ENCODE measurements at regions not wholly inside any gene's neighbourhood (a gene's known extent, or its start where the extent isn't known, plus 50 kb on each side); places are given as distances from the start of the nearest gene placed in this dataset.

GRCh38 chr4:69030326-69030725 lies 65.9 kb upstream of the UGT2B7 start:
- no peak for TF ChIP-seq CHD2 (IDR thresholded peaks at IDR 0.05; ENCODE audit: low read length, partially characterized antibody)
- no peak for TF ChIP-seq MXI1 (IDR thresholded peaks at IDR 0.05; ENCODE audit: low read depth, low read length)
- ChIA-PET POLR2A (no interaction called here), CTCF (no interaction called here)

GRCh38 chr4:69032847-69033638 lies 63.2 kb upstream of the UGT2B7 start:
- ChIA-PET CTCF (no interaction called here), POLR2A (no interaction called here)
- TF ChIP-seq MXI1 (IDR thresholded peaks at IDR 0.05; ENCODE audit: low read depth, low read length) (no peak), POLR2AphosphoS5 (IDR thresholded peaks at IDR 0.05; ENCODE audit: low read depth, low read length) (no peak), ELF1 (IDR thresholded peaks at IDR 0.05) (no peak), FOXJ3 (CRISPR knock-in tag; IDR thresholded peaks at IDR 0.05) (no peak), MEF2A (IDR thresholded peaks at IDR 0.05; ENCODE audit: borderline replicate concordance, low read depth) (no peak), RCOR1 (IDR thresholded peaks at IDR 0.05; ENCODE audit: low read length) (no peak), SMC3 (IDR thresholded peaks at IDR 0.05; ENCODE audit: low read depth, low read length) (no peak), USF2 (IDR thresholded peaks at IDR 0.05; ENCODE audit: borderline replicate concordance, low read depth, low read length) (no peak), SIN3A (IDR thresholded peaks at IDR 0.05; ENCODE audit: borderline replicate concordance, low read depth, low read length) (no peak), MAX (IDR thresholded peaks at IDR 0.05; ENCODE audit: low read depth) (no peak), EP300 (IDR thresholded peaks at IDR 0.05; ENCODE audit: borderline replicate concordance in 1 of 2, low read depth in 1 of 2, low read length in 1 of 2) (no peak), EZH2phosphoT487 (IDR thresholded peaks at IDR 0.05; ENCODE audit: borderline replicate concordance, low read depth) (no peak), IRF3 (IDR thresholded peaks at IDR 0.05; ENCODE audit: low read depth, low read length) (no peak), CHD2 (IDR thresholded peaks at IDR 0.05; ENCODE audit: low read length, partially characterized antibody) (no peak), FOSL2 (IDR thresholded peaks at IDR 0.05; ENCODE audit: borderline replicate concordance, low read depth) (no peak), JUND (IDR thresholded peaks at IDR 0.05) (no peak), TCF12 (IDR thresholded peaks at IDR 0.05) (no peak), RAD21 (IDR thresholded peaks at IDR 0.05; ENCODE audit: low read length) (no peak), CTCF (IDR thresholded peaks at IDR 0.05) (no peak), PBX3 (IDR thresholded peaks at IDR 0.05) (no peak)
- H3K27me3 ChIP-seq (ENCODE audit: insufficient read depth): peaks cover 5% of the 10 kb centered on the region; the same call in 1 of the 2 replicates
- H3K9ac ChIP-seq: no peak overlapping the region
- H3K4me1 ChIP-seq (ENCODE audit: control insufficient read depth in 1 of 2, insufficient read depth in 2 of 2, low read depth in 1 of 2, low read length in 1 of 2): no peaks in the 10 kb centered on the region
- no peaks in the 10 kb centered on the region for H3K36me3 ChIP-seq (replicated peaks in 1 of 2; ENCODE audit: control insufficient read depth in 1 of 2, insufficient read depth in 2 of 2, low read length in 1 of 2)
- no peaks in the 10 kb centered on the region for H3F3A ChIP-seq (replicated peaks; ENCODE audit: insufficient read depth)
- no peak overlapping the region for H2AFZ ChIP-seq (ENCODE audit: low read depth)
- H3K9me2 ChIP-seq: no peaks in the 10 kb centered on the region
- WGBS (ENCODE audit: low lambda C conversion rate): 9% methylated on average over 2 of the region's 2 CpGs
- no peak for DNase-seq
- no peak overlapping the region for H3K4me2 ChIP-seq
- H3K9me3 ChIP-seq: no peaks in the 10 kb centered on the region
- H4K20me1 ChIP-seq (ENCODE audit: insufficient read depth): no peaks in the 10 kb centered on the region
- no peak overlapping the region for H3K4me3 ChIP-seq (ENCODE audit: low read depth in 2 of 2, low read length in 1 of 2)
- no peaks in the 10 kb centered on the region for H3K79me2 ChIP-seq (ENCODE audit: insufficient read depth)
- no peak overlapping the region for H3K27ac ChIP-seq (ENCODE audit: low read depth in 2 of 2, low read length in 1 of 2)

More at GRCh38 chr4:69030326-69030725, 65.9 kb upstream of the UGT2B7 start:
- Histone ChIP-seq H3K79me2 (ENCODE audit: insufficient read depth) (no peaks in the 10 kb centered on the region), H3F3A (replicated peaks; ENCODE audit: insufficient read depth) (no peaks in the 10 kb centered on the region), H3K4me3 (ENCODE audit: low read depth in 2 of 2, low read length in 1 of 2) (no peak overlapping the region), H3K4me2 (no peak overlapping the region), H4K20me1 (ENCODE audit: insufficient read depth) (no peaks in the 10 kb centered on the region), H3K4me1 (ENCODE audit: control insufficient read depth in 1 of 2, insufficient read depth in 2 of 2, low read depth in 1 of 2, low read length in 1 of 2) (no peaks in the 10 kb centered on the region), H3K9ac (no peak overlapping the region), H3K9me2 (no peaks in the 10 kb centered on the region), H3K27ac (ENCODE audit: low read depth in 2 of 2, low read length in 1 of 2) (no peak overlapping the region), H3K36me3 (replicated peaks in 1 of 2; ENCODE audit: control insufficient read depth in 1 of 2, insufficient read depth in 2 of 2, low read length in 1 of 2) (no peaks in the 10 kb centered on the region), H3K27me3 (ENCODE audit: insufficient read depth) (peaks cover 9% of the 10 kb centered on the region; the same call in 1 of the 2 replicates), H3K9me3 (no peaks in the 10 kb centered on the region), H2AFZ (ENCODE audit: low read depth) (no peak overlapping the region)
- WGBS (ENCODE audit: low lambda C conversion rate): 5% methylated on average over 4 of the region's 4 CpGs
- DNase-seq: no peak

Measured in SK-N-SH (cell line).